ENCODE measurements at regions not wholly inside any gene's neighbourhood (a gene's known extent, or its start where the extent isn't known, plus 50 kb on each side); places are given as distances from the start of the nearest gene placed in this dataset.

GRCh38 chr5:133853646-133854365, 114.6 kb downstream of the C5orf15 start:
- DNase-seq = peak in 1 of 3 experiments; percentile 27

DNA sequence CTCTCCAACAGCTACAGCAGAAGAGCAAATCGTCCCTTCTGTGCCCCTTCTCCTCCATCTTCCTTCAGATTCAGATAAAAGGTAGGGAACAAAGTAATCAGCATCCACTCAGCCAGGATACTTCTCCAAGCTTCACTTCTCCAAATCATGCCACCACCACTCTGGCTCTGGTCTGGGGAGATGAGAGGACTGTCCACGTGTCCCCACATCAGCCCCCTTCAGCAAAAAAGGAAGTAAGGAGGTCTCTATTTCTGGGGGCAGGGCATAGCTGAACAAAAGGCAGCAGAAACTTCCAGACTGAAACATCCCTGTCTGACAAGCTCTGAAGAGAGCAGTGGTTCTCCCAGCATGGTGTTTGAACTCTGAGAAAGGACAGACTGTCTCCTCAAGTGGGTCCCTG, 116.9 kb downstream of the C5orf15 start:
- DNase-seq = no peak

- no peak for DNase-seq
Measured at GRCh38 chr5:133850811-133851210, 117.6 kb downstream of the C5orf15 start.

- DNase-seq = no peak
Measured at GRCh38 chr5:133849116-133849515, 119.3 kb downstream of the C5orf15 start.

- DNase-seq = peak in 2 of 3 experiments; percentile 42 to 77
Measured at GRCh38 chr5:133848341-133848811, 120.0 kb downstream of the C5orf15 start.

DNA sequence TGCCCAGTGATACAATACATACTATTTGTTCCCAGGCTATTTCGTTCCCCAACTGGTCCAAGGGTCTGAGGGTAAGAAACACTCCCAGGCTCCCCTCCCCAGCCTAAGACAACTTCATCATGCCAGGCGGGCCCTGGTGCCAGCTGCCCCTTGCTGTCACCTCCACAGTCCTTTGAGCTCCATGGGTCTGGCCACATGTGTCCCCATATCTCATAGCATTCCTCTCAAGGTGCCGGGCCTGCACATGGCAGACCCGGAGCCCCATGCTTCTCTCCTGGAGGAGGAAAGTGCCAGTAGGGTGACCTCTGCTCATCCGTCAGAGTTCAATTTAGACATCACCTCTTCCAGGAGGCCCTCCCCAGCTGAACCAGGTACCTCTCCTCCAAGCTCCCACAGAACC, 120.5 kb downstream of the C5orf15 start:
- no peak for DNase-seq

DNA sequence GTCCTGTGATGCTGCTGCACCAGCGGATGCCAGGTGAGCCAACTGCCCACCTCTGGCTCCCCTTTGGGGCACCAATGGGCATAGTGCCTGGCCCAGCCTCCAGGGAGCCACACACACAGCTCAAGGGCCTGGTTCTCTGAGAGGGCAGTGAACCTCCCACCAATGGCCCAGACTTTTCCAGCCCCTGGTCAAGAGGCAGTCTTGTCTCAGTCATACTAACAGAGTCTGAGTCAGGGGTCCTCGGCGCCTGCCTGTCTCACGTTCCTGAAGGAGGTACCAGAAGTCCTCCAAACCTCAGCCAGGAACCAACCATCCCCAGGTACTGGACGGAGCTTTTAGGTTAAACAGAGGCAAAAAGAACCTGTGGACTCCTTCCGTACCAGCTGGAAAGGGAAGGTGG, 121.1 kb downstream of the C5orf15 start:
- no peak for DNase-seq

DNA sequence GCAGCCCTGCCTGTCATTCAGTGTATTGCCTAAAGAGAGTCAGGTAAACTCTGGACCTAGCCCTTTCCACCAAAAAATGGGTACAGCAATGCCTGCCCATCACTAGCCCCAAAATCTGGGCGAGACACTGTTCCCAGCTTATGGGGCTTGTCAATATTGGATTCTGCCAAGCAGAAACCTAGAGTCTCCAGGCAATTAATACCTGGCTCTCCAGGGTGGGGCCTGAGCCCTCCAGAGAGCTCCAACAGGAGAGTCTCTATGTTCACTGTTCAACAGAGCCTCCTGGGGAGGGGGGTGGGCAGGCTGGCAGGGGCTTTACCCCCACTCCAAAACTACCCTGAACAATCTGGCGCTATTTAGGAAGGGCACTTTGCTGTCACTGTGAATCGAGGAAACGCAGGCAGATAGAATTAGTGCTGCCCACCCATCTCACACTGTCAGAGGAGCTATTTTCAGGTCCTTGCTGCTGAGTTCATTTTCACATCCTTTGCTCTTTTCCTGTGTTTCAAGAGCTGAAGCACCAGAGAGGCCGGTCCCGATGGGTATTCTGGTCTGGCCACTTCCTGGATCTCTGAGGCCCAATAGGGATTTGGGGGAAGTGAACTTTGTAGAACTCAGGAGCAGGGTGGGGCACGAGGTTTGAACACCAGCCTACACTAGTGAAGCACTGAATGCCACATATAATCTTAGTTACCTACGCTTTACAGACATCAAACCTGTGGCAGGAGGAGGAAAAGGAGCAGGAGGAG, 121.8 kb downstream of the C5orf15 start:
- DNase-seq = no peak

GRCh38 chr5:133845271-133845670, 123.2 kb downstream of the C5orf15 start:
- no peak for DNase-seq

DNA sequence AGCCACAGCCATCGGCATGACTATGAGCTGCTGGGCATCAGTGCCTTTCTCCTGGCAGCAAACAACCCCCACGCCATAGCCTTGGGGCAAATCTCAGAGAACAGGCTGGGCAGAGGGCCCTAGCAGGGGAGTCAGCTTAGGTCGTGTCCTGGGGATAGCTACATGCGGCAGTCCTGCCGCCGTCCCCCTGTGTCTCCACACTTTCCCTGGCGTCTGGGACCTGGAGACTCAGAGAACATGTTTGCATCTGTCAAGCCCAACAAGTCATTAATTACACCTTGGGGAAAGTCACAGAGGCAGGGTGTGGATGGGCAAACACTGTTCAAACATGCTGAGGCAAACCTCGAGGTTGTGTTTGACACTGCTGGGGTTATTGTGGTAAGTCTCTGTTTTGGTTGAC, 123.6 kb downstream of the C5orf15 start:
- peak; percentile 25 to 81 (median 46) for DNase-seq

GRCh38 chr5:133843911-133844310, 124.5 kb downstream of the C5orf15 start:
- peak in 2 of 3 experiments; percentile 3 to 26 for DNase-seq

- no peak for DNase-seq
Measured at GRCh38 chr5:133842846-133843611, 125.4 kb downstream of the C5orf15 start.

DNA sequence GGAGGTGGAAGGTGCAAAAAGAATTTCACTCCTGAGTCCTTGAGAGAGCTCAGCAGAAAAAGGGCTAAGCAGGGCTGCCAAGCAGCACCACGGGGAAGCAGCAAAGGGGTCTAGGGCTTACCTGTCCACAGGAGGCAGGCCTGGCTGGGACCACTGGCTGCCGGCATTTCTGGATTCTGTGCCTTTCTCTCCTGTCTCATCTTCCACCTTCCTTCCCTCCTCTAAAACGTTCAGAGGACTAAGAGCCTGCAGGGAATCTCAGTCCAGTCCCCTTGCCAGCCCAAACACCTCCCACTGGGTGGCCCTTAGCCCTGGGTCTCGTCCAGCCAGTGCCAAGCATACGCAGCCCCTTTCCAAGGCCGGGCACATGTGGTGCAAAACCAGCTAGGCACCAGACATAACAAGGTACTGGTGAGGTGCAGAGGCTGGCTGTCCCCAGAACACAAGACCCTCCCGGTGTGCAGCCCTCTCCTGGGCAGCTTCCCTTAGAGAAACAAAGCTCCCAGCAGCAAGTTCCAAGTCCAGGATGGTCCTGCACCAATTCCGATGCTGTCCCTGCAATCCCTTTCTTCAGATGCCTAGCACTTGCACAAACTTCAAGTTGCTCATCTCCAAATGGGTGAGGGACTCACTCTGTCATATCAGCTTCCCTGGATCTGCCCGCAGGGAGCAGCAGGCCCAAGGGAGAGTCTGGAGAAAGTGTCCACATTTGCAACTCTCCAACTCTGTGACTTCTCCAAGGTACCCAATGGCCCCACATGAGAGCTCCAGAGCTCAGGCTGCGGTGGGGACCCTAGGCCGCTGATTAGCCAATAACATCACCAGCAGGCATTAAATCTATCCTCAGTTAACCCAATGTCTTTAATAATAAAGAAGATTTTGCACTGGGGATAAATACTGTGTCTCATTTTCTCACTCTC, 126.3 kb downstream of the C5orf15 start:
- no peak for DNase-seq

DNA sequence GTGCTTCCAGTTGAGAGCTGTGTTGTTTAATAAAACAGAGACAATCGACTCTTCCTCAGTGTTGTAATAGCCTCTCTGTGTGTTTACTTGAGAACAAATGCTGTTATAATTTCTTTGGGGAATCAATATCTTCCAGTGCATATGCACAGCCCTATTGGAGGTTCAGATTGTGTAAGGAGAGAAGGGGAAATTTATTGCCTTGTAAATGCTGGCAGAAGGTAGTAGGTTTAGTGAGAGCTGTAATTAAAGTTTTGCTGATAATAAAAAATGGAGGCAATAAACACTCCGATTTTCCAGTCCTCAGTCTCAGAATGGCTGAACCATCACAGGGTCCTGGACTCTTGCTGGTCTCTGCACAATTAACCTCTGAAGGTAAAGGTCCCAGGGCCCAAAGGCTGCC, 128.3 kb downstream of the C5orf15 start:
- DNase-seq = peak in 1 of 3 experiments; percentile 3

DNA sequence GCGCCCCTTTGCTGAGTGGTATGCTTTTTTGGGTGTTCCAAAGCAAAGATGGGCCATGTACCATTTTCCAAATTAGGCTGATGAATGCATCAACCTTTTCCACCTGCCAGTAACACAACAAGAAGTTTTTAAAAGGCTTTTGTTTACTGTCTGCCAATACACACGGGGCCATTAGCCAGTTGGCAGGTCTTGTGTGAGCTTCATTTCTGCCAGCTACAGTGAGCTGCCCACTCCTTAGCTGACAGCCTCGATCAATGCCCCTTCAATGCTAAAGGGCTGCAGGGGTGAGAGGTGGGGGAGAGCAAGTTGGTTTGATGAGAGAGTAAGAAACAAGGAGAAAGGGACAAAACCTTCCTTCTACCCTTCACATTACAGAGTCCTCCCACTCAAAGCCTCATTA, 128.7 kb downstream of the C5orf15 start:
- DNase-seq = peak in 1 of 3 experiments; percentile 17

DNA sequence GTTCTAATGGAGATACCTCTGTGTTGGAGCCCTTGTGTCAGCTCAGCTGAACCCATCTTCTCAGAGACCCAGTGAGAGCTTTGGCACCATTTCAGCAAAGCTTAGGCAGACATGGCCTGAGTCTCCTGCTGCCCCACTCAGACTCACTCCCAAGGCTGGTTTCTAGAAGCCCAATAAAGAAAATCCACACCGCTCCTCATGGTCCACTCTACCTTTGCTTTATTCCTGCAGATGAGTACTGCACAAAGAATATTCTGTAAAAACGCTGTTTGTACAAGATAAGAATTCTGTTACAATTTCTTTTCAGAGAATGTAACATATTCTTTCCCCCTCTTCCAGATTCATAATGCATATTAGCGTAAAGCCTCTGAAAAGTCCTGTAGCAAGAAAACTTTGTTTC, 129.3 kb downstream of the C5orf15 start:
- no peak for DNase-seq

- no peak for DNase-seq
Measured at GRCh38 chr5:133838286-133838685, 130.1 kb downstream of the C5orf15 start.

- peak in 1 of 3 experiments; percentile 8 for DNase-seq
Measured at GRCh38 chr5:133831491-133832224, 136.8 kb downstream of the C5orf15 start.

- DNase-seq = no peak
Measured at GRCh38 chr5:133830911-133831310, 137.5 kb downstream of the C5orf15 start.

DNA sequence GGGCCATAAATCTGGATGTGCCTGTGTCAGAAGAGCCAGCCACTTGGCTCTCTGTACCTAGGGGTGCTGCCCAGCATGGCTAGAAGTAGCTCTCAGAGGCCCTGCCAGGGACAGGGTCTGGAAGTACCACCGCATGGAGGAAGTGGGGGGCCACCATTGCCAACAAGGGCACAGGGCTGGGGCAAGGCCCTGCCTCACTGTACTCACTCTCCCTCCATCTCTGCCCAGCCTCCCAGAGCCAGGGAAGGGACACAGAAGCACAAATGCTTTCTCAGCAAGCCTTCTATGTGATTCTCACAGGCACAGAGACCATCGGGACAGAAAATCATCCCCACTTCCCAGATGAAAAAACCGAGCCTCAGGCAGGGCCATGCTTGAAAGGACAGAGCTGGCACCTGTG, 138.1 kb downstream of the C5orf15 start:
- no peak for DNase-seq

GRCh38 chr5:133829786-133830185, 138.6 kb downstream of the C5orf15 start:
- DNase-seq = no peak

GRCh38 chr5:133828722-133829121, 139.7 kb downstream of the C5orf15 start:
- DNase-seq = no peak
